HL-60 (cell line): ENCODE measurements at regions not wholly inside any gene's neighbourhood (a gene's known extent, or its start where the extent isn't known, plus 50 kb on each side); places are given as distances from the start of the nearest gene placed in this dataset.
"Not testable (repeated sequence)": the region's sequence is repeated elsewhere in the genome, so short reads cannot be mapped to it uniquely, and the experiment has no call there.

Experiments
- DNase-seq, 2 experiments: peaks; one replicate each; pipeline ENCODE4 v3.0.0-alpha.2; 2010 to 2020; ENCODE audit warnings: low read depth in 1 of 2, low spot score in 1 of 2
- H3K27ac ChIP-seq: fragments of 250-450 bp; sonication (Bioruptor Pico); replicated peaks from 2 replicates; pipeline ENCODE4 v1.5.1; 2020; ENCODE audit warnings: mild to moderate bottlenecking, moderate library complexity
- H3K27me3 ChIP-seq: fragments of 250-450 bp; sonication (Bioruptor Pico); 2 replicates; pipeline ENCODE4 v1.5.1; 2021; ENCODE audit warnings: mild to moderate bottlenecking, moderate library complexity; ENCODE audit not compliant: insufficient read depth, poor library complexity, severe bottlenecking
- H3K4me3 ChIP-seq: replicated peaks from 2 replicates; pipeline ENCODE4 v1.5.1; 2011; ENCODE audit warnings: mild to moderate bottlenecking, control low read depth, low read length; ENCODE audit not compliant: insufficient read depth
- CTCF ChIP-seq: IDR thresholded peaks from one replicate; pipeline ENCODE4 v1.5.1; 2011; ENCODE audit warnings: low read length, control low read depth, inconsistent platforms; ENCODE audit not compliant: insufficient read depth
- GABPA ChIP-seq: IDR thresholded peaks from 2 replicates; pipeline ENCODE4 v1.6.1; 2012; ENCODE audit warnings: low read depth
- POLR2AphosphoS5 ChIP-seq: IDR thresholded peaks from 2 replicates; pipeline ENCODE4 v1.6.1; 2012; ENCODE audit warnings: low read depth
- SPI1 ChIP-seq: IDR thresholded peaks from 2 replicates; pipeline ENCODE4 v1.6.1; 2012; ENCODE audit warnings: low read depth, mild to moderate bottlenecking, borderline replicate concordance
- TF ChIP-seq, protein P1 (sequence below): IDR thresholded peaks from 2 replicates; pipeline ENCODE4 v1.6.1; 2012; ENCODE audit warnings: low read depth; ENCODE audit not compliant: insufficient replicate concordance

DNA sequence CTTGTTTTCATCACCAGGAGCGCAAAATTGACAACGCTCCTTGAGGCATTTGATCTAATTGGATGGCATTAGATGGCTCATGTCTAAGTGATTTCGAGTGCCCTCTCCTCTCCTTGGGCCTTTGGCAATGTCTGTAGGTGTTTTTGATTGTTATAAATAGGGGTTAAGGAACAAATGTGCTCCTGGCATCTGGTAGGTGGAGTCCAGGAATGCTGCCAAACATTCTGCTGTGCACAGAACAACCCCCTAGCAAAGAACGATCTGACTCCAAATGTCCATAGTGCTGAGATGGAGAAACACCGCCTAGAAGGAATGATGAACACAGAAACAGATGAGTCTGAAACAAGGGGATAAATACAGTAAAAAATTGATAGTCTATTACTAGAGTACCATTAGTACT lies 68.0 kb upstream of the C1QTNF9B start:
- TF ChIP-seq, protein P1, sequence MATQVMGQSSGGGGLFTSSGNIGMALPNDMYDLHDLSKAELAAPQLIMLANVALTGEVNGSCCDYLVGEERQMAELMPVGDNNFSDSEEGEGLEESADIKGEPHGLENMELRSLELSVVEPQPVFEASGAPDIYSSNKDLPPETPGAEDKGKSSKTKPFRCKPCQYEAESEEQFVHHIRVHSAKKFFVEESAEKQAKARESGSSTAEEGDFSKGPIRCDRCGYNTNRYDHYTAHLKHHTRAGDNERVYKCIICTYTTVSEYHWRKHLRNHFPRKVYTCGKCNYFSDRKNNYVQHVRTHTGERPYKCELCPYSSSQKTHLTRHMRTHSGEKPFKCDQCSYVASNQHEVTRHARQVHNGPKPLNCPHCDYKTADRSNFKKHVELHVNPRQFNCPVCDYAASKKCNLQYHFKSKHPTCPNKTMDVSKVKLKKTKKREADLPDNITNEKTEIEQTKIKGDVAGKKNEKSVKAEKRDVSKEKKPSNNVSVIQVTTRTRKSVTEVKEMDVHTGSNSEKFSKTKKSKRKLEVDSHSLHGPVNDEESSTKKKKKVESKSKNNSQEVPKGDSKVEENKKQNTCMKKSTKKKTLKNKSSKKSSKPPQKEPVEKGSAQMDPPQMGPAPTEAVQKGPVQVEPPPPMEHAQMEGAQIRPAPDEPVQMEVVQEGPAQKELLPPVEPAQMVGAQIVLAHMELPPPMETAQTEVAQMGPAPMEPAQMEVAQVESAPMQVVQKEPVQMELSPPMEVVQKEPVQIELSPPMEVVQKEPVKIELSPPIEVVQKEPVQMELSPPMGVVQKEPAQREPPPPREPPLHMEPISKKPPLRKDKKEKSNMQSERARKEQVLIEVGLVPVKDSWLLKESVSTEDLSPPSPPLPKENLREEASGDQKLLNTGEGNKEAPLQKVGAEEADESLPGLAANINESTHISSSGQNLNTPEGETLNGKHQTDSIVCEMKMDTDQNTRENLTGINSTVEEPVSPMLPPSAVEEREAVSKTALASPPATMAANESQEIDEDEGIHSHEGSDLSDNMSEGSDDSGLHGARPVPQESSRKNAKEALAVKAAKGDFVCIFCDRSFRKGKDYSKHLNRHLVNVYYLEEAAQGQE = no peak
- TF ChIP-seq POLR2AphosphoS5 (no peak), GABPA (no peak), SPI1 (no peak), CTCF (no peak)
- Histone ChIP-seq H3K27me3 (no peaks in the 10 kb centered on the region), H3K4me3 (no peak overlapping the region), H3K27ac (no peak overlapping the region)
- no peak for DNase-seq

- Histone ChIP-seq H3K27me3 (no peaks in the 10 kb centered on the region), H3K4me3 (no peak overlapping the region), H3K27ac (no peak overlapping the region)
- TF ChIP-seq GABPA = no peak
- no peak for TF ChIP-seq CTCF
- no peak for TF ChIP-seq SPI1
- TF ChIP-seq, protein P1 = no peak
- no peak for TF ChIP-seq POLR2AphosphoS5
- DNase-seq = no peak
Observed at GRCh38 chr13:23966221-23966690, 69.0 kb upstream of the C1QTNF9B start.

DNA sequence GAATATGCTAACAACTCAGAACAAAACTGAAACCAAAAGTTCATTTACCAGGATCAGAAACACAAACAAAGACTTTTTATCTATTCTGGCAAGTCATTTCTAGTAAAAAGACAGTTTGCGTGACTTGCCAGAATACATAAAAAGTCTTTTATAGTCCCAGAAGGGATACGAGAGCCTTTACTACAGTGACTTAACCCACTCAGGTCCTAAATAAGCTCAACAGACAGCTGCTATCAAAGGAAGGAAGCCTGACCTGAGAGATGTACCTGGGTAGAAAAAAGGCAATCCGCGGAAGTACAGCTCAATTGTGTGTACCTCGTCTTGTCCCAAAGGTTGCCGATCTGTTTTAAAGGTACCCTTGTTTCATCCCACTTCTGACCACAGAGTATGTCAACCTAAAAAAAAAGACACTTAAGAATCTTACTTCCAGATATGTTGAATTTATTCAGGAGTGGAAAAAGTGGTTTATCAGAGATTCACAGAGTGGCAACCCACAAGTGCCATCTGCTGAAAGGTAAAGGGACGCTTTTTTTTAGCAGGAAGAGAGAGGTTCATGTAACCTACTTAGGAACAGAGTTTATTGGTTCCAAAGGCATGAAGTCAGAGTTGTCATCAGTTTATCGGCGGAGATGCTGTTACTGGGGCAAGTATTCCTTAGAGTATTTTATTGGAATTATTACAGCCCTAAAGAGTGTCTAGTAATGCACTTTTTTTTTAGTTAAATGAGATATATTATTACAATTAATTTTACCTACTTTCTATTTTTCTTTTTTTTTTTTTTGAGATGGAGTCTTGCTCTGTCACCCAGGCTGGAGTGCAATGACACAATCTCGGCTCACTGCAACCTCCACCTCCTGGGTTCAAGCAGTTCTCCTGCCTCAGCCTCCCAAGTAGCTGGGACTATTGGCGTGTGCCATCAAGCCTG lies 69.7 kb upstream of the C1QTNF9B start:
- no peak for TF ChIP-seq CTCF
- no peak for TF ChIP-seq GABPA
- TF ChIP-seq, protein P1 = no peak

DNA sequence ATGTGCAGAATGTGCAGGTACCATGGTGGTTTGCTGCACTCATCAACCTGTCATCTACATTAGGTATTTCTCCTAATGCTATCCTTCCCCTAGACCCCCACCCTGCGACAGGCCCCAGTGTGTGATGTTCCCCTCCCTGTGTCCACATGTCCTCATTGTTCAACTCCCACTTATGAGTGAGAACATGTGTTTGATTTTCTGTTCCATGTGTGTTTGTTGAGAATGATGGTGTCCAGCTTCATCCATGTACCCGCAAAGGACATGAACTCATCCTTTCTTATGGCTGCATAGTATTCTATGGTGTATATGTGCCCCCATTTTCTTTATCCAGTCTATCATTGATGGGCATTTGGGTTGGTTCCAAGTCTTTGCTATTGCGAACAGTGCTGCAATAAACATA lies 70.5 kb upstream of the C1QTNF9B start:
- not testable (repeated sequence) for H3K4me3 ChIP-seq, DNase-seq, H3K27ac ChIP-seq, H3K27me3 ChIP-seq

More for the DNA sequence above, 69.7 kb upstream of the C1QTNF9B start:
- no peak for DNase-seq
- Histone ChIP-seq H3K27ac (no peak overlapping the region), H3K4me3 (no peak overlapping the region), H3K27me3 (no peaks in the 10 kb centered on the region)
